BLaER1 (cell line): ENCODE measurements at regions not wholly inside any gene's neighbourhood (a gene's known extent, or its start where the extent isn't known, plus 50 kb on each side); places are given as distances from the start of the nearest gene placed in this dataset.

Experiments used
- H3K27ac ChIP-seq: shearing (Covaris generic); formaldehyde crosslinking; 2 replicates; pipeline ENCODE4 v1.8.1; 2022
- H3K27me3 ChIP-seq: shearing (Covaris generic); formaldehyde crosslinking; 2 replicates; pipeline ENCODE4 v1.8.1; 2022
- H3K36me3 ChIP-seq: shearing (Covaris generic); formaldehyde crosslinking; 2 replicates; pipeline ENCODE4 v1.8.1; 2022
- H3K4me1 ChIP-seq: shearing (Covaris generic); formaldehyde crosslinking; 2 replicates; pipeline ENCODE4 v1.8.1; 2022
- H3K4me2 ChIP-seq: shearing (Covaris generic); formaldehyde crosslinking; 2 replicates; pipeline ENCODE4 v1.8.1; 2022
- H3K4me3 ChIP-seq: shearing (Covaris generic); formaldehyde crosslinking; 2 replicates; pipeline ENCODE4 v1.8.1; 2022
- H3K9ac ChIP-seq: shearing (Covaris generic); formaldehyde crosslinking; 2 replicates; pipeline ENCODE4 v1.8.1; 2022
- H3K9me3 ChIP-seq: shearing (Covaris generic); formaldehyde crosslinking; 2 replicates; pipeline ENCODE4 v1.8.1; 2022
- H4K20me1 ChIP-seq: shearing (Covaris generic); formaldehyde crosslinking; 2 replicates; pipeline ENCODE4 v1.8.1; 2022
- Cebpa-rat ChIP-seq: shearing (Covaris generic); IDR thresholded peaks from 2 replicates; pipeline ENCODE4 v1.8.1; 2022

- Histone ChIP-seq H3K9ac (no peak overlapping the region), H3K4me3 (no peak overlapping the region), H3K27me3 (no peaks in the 10 kb centered on the region), H4K20me1 (no peaks in the 10 kb centered on the region), H3K4me2 (no peak overlapping the region), H3K4me1 (no peaks in the 10 kb centered on the region), H3K9me3 (peaks cover 14% of the 10 kb centered on the region; the same call in 1 of the 2 replicates), H3K36me3 (no peaks in the 10 kb centered on the region), H3K27ac (no peak overlapping the region)
- TF ChIP-seq Cebpa-rat = no peak
These were observed 291.3 kb upstream of the PHYHIPL start for GRCh38 chr10:58885146-58885545.

- no peak overlapping the region for H3K9ac ChIP-seq
- H3K27me3 ChIP-seq = no peaks in the 10 kb centered on the region
- H3K36me3 ChIP-seq = no peaks in the 10 kb centered on the region
- no peaks in the 10 kb centered on the region for H3K4me1 ChIP-seq
- TF ChIP-seq Cebpa-rat = no peak
- H3K4me2 ChIP-seq = no peak overlapping the region
- H3K9me3 ChIP-seq = peaks cover 12% of the 10 kb centered on the region; the same call in 1 of the 2 replicates
- H4K20me1 ChIP-seq = no peaks in the 10 kb centered on the region
- H3K27ac ChIP-seq = no peak overlapping the region
- no peak overlapping the region for H3K4me3 ChIP-seq
These were observed 290.6 kb upstream of the PHYHIPL start for GRCh38 chr10:58885686-58886345.

GRCh38 chr10:58886406-58886805, 290.0 kb upstream of the PHYHIPL start:
- Histone ChIP-seq H3K4me3 (no peak overlapping the region), H3K9me3 (peaks cover 7% of the 10 kb centered on the region; the same call in 1 of the 2 replicates), H3K4me2 (no peak overlapping the region), H3K4me1 (no peaks in the 10 kb centered on the region), H3K27me3 (no peaks in the 10 kb centered on the region), H3K9ac (no peak overlapping the region), H3K36me3 (no peaks in the 10 kb centered on the region), H4K20me1 (no peaks in the 10 kb centered on the region), H3K27ac (no peak overlapping the region)
- TF ChIP-seq Cebpa-rat = no peak

- Histone ChIP-seq H3K36me3 (no peaks in the 10 kb centered on the region), H4K20me1 (no peaks in the 10 kb centered on the region), H3K4me1 (no peaks in the 10 kb centered on the region), H3K9ac (no peak overlapping the region), H3K27me3 (no peaks in the 10 kb centered on the region), H3K4me2 (no peak overlapping the region), H3K9me3 (peaks cover 4% of the 10 kb centered on the region; the same call in 1 of the 2 replicates), H3K27ac (no peak overlapping the region), H3K4me3 (no peak overlapping the region)
- no peak for TF ChIP-seq Cebpa-rat
These were observed 289.0 kb upstream of the PHYHIPL start for GRCh38 chr10:58887474-58887873.

- Histone ChIP-seq H3K27ac (no peak overlapping the region), H3K9ac (no peak overlapping the region), H3K4me1 (no peaks in the 10 kb centered on the region), H3K4me3 (no peak overlapping the region), H3K9me3 (no peaks in the 10 kb centered on the region), H3K4me2 (no peak overlapping the region), H4K20me1 (no peaks in the 10 kb centered on the region), H3K27me3 (no peaks in the 10 kb centered on the region), H3K36me3 (no peaks in the 10 kb centered on the region)
- TF ChIP-seq Cebpa-rat = no peak
These were observed 287.5 kb upstream of the PHYHIPL start for GRCh38 chr10:58888957-58889356.

- no peak for TF ChIP-seq Cebpa-rat
These were observed 284.4 kb upstream of the PHYHIPL start for GRCh38 chr10:58892031-58892531.

GRCh38 chr10:58894929-58895328, 281.5 kb upstream of the PHYHIPL start:
- no peak overlapping the region for H3K9ac ChIP-seq
- no peak overlapping the region for H3K27ac ChIP-seq

More at GRCh38 chr10:58892031-58892531, 284.4 kb upstream of the PHYHIPL start:
- H3K27ac ChIP-seq = no peak overlapping the region
- no peak overlapping the region for H3K9ac ChIP-seq
- no peaks in the 10 kb centered on the region for H4K20me1 ChIP-seq
- H3K4me2 ChIP-seq = no peak overlapping the region
- H3K36me3 ChIP-seq = no peaks in the 10 kb centered on the region
- H3K4me3 ChIP-seq = no peak overlapping the region
- H3K4me1 ChIP-seq = no peaks in the 10 kb centered on the region
- no peaks in the 10 kb centered on the region for H3K27me3 ChIP-seq
- H3K9me3 ChIP-seq = no peaks in the 10 kb centered on the region

GRCh38 chr10:58896229-58896628, 280.2 kb upstream of the PHYHIPL start:
- TF ChIP-seq Cebpa-rat = no peak
- Histone ChIP-seq H3K4me2 (no peak overlapping the region), H3K9me3 (no peaks in the 10 kb centered on the region), H3K4me3 (no peak overlapping the region), H3K27ac (no peak overlapping the region), H3K4me1 (no peaks in the 10 kb centered on the region), H3K9ac (no peak overlapping the region), H3K27me3 (no peaks in the 10 kb centered on the region), H4K20me1 (no peaks in the 10 kb centered on the region), H3K36me3 (no peaks in the 10 kb centered on the region)

More at GRCh38 chr10:58894929-58895328, 281.5 kb upstream of the PHYHIPL start:
- TF ChIP-seq Cebpa-rat = no peak
- Histone ChIP-seq H4K20me1 (no peaks in the 10 kb centered on the region), H3K4me3 (no peak overlapping the region), H3K9me3 (no peaks in the 10 kb centered on the region), H3K4me2 (no peak overlapping the region), H3K27me3 (no peaks in the 10 kb centered on the region), H3K4me1 (no peaks in the 10 kb centered on the region), H3K36me3 (no peaks in the 10 kb centered on the region)

GRCh38 chr10:58897236-58897635, 279.2 kb upstream of the PHYHIPL start:
- Histone ChIP-seq H3K4me3 (no peak overlapping the region), H3K27ac (no peak overlapping the region), H3K9me3 (no peaks in the 10 kb centered on the region), H3K9ac (no peak overlapping the region), H3K27me3 (no peaks in the 10 kb centered on the region), H4K20me1 (no peaks in the 10 kb centered on the region), H3K36me3 (no peaks in the 10 kb centered on the region), H3K4me1 (no peaks in the 10 kb centered on the region), H3K4me2 (no peak overlapping the region)
- TF ChIP-seq Cebpa-rat = no peak

- TF ChIP-seq Cebpa-rat = no peak
- no peak overlapping the region for H3K27ac ChIP-seq
- H3K9ac ChIP-seq = no peak overlapping the region
These were observed 278.7 kb upstream of the PHYHIPL start for GRCh38 chr10:58897708-58898107.

More at GRCh38 chr10:58897708-58898107, 278.7 kb upstream of the PHYHIPL start:
- no peak overlapping the region for H3K4me2 ChIP-seq
- no peaks in the 10 kb centered on the region for H4K20me1 ChIP-seq
- H3K27me3 ChIP-seq = no peaks in the 10 kb centered on the region
- no peaks in the 10 kb centered on the region for H3K9me3 ChIP-seq
- H3K36me3 ChIP-seq = no peaks in the 10 kb centered on the region
- H3K4me3 ChIP-seq = no peak overlapping the region
- no peaks in the 10 kb centered on the region for H3K4me1 ChIP-seq
